ENCODE measurements at regions not wholly inside any gene's neighbourhood (a gene's known extent, or its start where the extent isn't known, plus 50 kb on each side); places are given as distances from the start of the nearest gene placed in this dataset.

GRCh38 chr4:56737666-56738065 is 56.6 kb upstream of the HOPX start:
- TF ChIP-seq CTCF (IDR thresholded peaks at IDR 0.05; ENCODE audit: borderline replicate concordance, extremely low read depth, low read length, poor library complexity, severe bottlenecking), result no peak
- TF ChIP-seq EZH2 (IDR thresholded peaks at IDR 0.05; ENCODE audit: borderline replicate concordance, low read depth, low read length, severe bottlenecking), result no peak
